LNCaP clone FGC (cell line): ENCODE measurements at regions not wholly inside any gene's neighbourhood (a gene's known extent, or its start where the extent isn't known, plus 50 kb on each side); places are given as distances from the start of the nearest gene placed in this dataset.

Experiments
- DNase-seq: peaks from one replicate; pipeline ENCODE4 v3.0.0-alpha.2; 2011; ENCODE audit warnings: low read depth
- H3K4me3 ChIP-seq: 2 replicates; pipeline ENCODE4 v1.5.1; 2011; ENCODE audit warnings: mild to moderate bottlenecking, low read depth, low read length, control low read depth
- TF ChIP-seq, protein P1 (sequence below): IDR thresholded peaks from 2 replicates; pipeline ENCODE4 v1.5.1; 2012; ENCODE audit warnings: mild to moderate bottlenecking; ENCODE audit not compliant: control insufficient read depth, insufficient read depth; ENCODE audit errors: extremely low read depth

DNA sequence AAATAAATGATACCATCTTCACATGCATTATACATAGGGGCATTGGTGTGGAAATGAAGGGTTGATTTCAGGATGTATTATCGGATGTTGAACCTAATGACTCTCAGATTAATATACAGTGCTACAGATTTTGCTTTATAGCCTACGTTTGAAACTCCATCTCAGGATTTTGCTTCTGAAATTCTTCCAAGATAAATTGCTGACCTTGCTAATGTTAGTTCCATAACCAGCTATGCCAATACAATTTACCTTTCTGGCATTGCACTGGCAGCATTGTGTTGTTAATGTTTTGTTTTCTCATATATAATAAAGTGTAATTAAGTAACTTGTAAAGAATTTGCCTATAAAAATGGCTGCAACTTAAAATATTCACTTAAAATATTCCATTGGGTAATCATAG is 350.1 kb downstream of the CHRM3 start:
- TF ChIP-seq, protein P1, sequence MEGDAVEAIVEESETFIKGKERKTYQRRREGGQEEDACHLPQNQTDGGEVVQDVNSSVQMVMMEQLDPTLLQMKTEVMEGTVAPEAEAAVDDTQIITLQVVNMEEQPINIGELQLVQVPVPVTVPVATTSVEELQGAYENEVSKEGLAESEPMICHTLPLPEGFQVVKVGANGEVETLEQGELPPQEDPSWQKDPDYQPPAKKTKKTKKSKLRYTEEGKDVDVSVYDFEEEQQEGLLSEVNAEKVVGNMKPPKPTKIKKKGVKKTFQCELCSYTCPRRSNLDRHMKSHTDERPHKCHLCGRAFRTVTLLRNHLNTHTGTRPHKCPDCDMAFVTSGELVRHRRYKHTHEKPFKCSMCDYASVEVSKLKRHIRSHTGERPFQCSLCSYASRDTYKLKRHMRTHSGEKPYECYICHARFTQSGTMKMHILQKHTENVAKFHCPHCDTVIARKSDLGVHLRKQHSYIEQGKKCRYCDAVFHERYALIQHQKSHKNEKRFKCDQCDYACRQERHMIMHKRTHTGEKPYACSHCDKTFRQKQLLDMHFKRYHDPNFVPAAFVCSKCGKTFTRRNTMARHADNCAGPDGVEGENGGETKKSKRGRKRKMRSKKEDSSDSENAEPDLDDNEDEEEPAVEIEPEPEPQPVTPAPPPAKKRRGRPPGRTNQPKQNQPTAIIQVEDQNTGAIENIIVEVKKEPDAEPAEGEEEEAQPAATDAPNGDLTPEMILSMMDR, result no peak
- no peak for DNase-seq
- H3K4me3 ChIP-seq, result no peak overlapping the region

DNA sequence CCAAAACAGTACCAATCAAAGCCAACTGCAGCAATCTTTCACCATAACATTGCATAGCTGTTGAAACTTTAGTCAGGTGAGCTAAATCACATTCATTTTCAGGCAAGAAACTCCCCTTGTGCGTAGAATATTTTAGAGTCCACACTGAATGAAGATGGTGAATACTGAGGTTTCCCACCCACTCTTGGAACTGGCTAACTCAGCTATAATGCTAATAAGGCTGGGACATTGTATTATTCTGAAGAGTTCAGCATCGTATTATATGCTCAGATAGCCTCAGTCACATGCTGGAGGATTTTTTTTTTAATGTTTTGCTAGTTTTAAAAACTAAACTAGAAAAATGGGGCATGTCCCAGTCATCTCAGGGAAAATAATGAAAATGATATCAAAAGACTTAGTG is 352.3 kb upstream of the FMN2 start:
- no peak overlapping the region for H3K4me3 ChIP-seq
- TF ChIP-seq, protein P1, result no peak
- no peak for DNase-seq

DNA sequence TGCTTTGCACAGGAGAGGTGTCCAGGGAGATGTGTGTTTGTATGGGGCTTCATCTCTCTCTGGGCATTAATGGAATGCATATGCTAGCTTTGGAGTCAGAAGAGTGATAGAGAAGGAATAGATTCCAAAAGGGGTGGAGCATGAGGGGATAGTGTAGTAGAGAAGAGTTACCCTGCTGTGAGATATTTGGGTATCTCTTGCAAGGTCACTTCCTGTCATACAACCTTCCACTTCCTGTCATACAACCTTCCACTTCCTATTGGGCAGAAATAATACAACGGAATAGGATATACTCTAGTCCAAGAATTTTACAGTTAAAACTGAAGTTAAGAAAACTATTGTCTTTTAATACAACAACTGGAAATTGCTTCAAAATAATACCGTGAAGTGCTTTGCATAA is 351.8 kb upstream of the FMN2 start:
- TF ChIP-seq, protein P1, result no peak
- no peak overlapping the region for H3K4me3 ChIP-seq
- no peak for DNase-seq

DNA sequence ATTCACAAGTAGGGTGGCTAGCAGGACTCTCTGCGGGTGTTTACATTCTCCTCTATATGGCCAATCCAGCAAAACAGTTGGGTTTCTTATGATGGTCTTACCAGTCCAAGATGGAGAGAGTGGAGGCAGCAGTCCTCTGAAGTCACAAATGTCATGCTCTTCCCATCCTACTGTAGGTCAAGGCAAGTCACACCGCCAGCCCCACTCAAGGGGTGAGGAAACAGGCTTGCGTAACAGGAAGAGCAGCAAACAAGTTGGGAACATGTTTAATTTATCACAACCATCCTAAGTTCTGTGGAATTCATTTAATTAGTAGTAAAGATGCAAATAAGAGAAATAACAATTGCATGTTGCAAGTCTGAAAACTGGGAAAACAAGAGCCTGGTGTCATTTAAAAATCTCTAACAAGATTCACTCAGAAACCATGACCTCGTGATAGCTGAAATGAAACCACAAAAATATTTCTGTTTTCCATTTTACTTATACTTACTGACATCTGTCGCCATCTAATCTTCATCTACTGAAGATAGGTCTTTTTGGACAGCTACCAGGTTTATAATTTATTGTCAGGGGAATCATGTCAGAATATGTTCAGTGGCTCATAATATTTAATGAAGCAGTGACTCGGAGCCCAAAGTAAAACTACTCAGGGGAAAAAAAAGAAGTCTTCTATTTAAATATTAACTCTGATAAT is 349.1 kb upstream of the FMN2 start:
- DNase-seq, result no peak
- no peak overlapping the region for H3K4me3 ChIP-seq
- TF ChIP-seq, protein P1, result no peak

DNA sequence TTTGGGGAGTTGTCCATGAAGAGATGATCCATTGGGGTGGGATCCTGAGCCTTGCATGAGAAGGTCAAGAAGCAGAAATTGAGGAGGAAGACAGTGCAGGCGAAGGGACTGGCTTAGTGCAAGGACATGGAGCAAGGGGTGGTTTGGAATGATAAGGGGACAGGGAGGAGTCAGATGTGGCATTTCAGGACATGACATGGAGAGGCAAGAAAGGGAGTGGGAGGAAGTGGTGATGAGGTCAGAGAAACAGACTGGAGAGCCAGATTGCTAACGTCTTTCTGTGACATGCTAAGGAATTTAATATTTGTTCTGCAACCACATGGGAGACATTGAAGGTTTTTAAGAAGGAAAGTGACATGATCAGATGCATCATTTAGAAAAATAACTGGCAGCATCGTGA is 346.8 kb upstream of the FMN2 start:
- no peak for DNase-seq
- no peak overlapping the region for H3K4me3 ChIP-seq

DNA sequence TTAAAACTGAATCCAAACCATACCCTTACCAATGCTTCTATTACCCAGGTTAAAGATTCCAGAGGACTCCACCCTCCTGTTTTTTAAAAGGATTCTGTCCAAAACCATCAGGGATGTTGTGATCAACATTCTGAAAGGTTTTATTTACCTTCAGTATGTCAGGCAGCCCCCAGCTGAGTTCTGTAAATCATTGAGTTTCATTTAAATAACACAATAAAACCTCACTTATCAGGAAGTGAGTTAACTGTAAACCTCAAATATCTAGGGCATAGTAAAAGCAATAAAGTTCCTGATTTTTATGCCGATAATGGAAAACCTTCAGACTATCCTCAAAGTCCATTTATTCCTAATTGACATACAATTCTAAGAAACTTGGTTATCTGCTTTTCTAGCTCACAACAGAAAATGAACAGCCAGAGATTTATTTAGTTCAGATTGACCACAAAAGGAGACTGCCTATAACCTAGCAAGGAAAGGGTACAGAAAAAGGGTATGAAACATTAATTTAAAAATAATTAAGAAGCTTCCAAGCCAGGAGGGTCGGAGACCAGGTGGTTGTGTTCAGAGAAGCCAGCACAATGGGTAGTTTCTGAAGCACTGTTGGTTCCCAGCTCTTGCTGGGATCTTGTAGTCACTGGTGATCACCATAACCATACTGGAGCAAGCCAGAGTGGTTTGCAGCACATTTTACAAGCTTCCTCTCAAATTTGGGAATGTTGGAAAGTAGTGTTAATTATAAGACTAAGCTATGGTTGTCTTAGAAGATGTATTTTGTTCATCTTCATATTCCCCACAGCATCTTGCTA is 336.4 kb upstream of the FMN2 start:
- TF ChIP-seq, protein P1, result no peak
- H3K4me3 ChIP-seq, result no peak overlapping the region
- DNase-seq, result no peak

More for the DNA sequence above, 346.8 kb upstream of the FMN2 start:
- TF ChIP-seq, protein P1, result no peak
